Central memory CD8-positive, alpha-beta T cell (primary cell): ENCODE measurements at regions not wholly inside any gene's neighbourhood (a gene's known extent, or its start where the extent isn't known, plus 50 kb on each side); places are given as distances from the start of the nearest gene placed in this dataset.

ENCODE experiments used
- ATAC-seq: fragments of 150-1000 bp; cut with Tn5 transposase; replicated peaks from 2 replicates; pipeline ENCODE4 v1.10.0; 2022; ENCODE audit warnings: mild to moderate bottlenecking, moderate FRiP score, moderate number of reproducible peaks; ENCODE audit not compliant: poor library complexity, severe bottlenecking; ENCODE audit errors: extremely low read depth
- DNase-seq, 2 donors: peaks; one replicate each; pipeline ENCODE4 v3.0.0; 2021; ENCODE audit warnings: low spot score in 2 of 2
- H3K27ac Mint-ChIP-seq: one replicate; pipeline ENCODE4 v1.8.0; 2022; ENCODE audit warnings: low read depth, mild to moderate bottlenecking, moderate library complexity, mixed read lengths
- H3K27me3 Mint-ChIP-seq: one replicate; pipeline ENCODE4 v1.8.0; 2022; ENCODE audit warnings: mixed read lengths
- H3K36me3 Mint-ChIP-seq: one replicate; pipeline ENCODE4 v1.8.0; 2022; ENCODE audit warnings: mild to moderate bottlenecking, moderate library complexity, mixed read lengths; ENCODE audit not compliant: insufficient read depth
- H3K4me1 Mint-ChIP-seq: one replicate; pipeline ENCODE4 v1.8.0; 2022; ENCODE audit warnings: mixed read lengths
- H3K4me3 Mint-ChIP-seq: one replicate; pipeline ENCODE4 v1.8.0; 2022; ENCODE audit warnings: mild to moderate bottlenecking, moderate library complexity, mixed read lengths
- H3K9me3 Mint-ChIP-seq: one replicate; pipeline ENCODE4 v1.8.0; 2022; ENCODE audit warnings: mixed read lengths

DNA sequence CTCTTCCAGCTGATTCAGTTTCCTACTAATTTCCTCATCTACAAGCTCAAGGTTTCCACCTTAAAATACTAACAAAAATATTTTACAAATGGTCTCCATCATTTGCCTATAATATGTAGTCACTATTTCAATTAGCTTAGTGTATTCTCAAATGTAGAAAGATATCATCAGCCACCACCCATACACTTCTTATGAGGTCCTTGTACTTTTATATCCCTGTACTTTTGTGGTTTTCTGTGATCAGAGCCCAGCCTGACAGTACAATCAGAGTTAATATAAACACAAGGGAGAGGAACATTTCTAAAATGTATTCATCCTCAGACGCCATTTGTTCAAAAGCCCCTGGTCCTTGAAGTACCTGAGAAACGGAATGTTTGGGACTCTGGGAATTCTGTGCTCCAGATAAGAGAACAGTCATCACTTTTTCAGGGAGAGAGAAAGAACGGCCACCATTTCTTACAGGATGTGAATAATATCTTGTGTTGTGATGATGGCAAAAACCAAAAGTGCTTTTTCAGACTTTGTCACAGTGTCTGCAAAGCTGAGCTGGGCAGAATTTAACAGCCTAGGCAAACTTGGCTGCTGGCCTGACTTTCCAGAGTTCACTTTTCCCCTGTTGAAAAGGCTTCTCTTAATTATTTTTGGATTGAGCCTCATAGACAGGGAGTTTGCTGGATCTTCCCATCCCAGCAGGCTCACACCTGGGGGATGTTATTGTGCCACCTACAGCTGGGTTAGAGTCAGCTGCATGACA, 361.7 kb upstream of the ACVR2A start:
- Mint-ChIP-seq H3K4me3 (no peak overlapping the region), H3K27me3 (no peaks in the 10 kb centered on the region), H3K27ac (no peak overlapping the region), H3K36me3 (no peaks in the 10 kb centered on the region), H3K9me3 (no peaks in the 10 kb centered on the region), H3K4me1 (no peaks in the 10 kb centered on the region)
- ATAC-seq, result no peak
- no peak for DNase-seq

DNA sequence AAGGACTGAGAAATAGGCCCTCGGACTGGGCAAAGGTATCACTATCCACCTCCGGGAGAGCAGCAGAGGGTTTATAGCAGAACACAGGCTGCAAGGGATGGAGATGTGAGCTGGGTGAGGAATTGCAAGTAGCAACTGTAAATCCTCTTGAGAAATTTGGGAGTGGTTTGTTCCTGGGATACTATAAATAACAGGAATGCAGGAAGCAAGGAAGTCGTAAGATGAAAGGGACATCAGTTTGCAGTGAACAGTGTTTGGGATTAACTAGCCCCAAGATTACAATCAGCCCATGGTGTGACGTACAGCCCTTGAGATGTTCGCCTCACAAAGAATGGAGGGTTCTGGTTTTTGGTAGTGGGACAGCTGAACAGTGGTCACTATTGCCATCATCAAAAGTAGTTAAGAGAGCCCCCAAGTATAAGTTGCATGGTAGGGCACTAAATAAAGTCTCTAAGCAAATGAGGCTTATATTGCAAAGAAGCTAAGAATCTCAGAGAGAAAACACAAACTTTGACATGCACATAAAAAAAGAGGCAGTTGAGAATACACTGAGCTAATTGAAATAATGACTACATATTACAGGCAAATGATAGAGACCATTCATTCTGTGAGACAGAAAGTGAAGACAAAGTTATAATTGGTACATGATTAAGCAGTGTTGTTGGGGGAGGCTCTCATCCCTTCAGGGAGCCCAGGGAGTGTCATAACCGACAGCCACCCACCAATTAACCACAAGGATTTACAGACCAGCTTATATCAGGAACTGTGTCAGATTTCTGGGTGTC, 362.5 kb upstream of the ACVR2A start:
- H3K4me3 Mint-ChIP-seq, result no peak overlapping the region
- H3K27me3 Mint-ChIP-seq, result no peaks in the 10 kb centered on the region
- H3K27ac Mint-ChIP-seq, result no peak overlapping the region
- DNase-seq (no peak), ATAC-seq (no peak)
- H3K4me1 Mint-ChIP-seq, result no peaks in the 10 kb centered on the region
- no peaks in the 10 kb centered on the region for H3K36me3 Mint-ChIP-seq
- H3K9me3 Mint-ChIP-seq, result no peaks in the 10 kb centered on the region

DNA sequence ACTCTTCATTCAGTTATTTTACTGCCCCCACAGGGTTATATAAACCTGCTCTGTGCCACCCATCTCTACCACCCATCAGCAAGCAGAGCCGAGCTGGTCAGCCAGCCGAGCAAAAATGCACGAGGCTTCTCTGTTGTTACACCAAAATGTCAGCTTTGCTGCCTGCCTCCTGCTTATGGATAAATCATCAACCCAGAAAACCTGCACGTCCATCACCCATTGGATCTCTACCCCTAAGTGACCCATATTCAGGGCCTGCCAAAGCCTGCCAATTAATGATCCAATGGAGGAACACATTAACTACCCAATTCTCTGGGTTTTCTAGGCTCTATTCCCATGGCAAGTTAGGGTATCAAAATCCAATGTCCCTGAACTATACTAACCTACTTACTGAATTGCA, 365.5 kb upstream of the ACVR2A start:
- peaks cover 6% of the 10 kb centered on the region for H3K9me3 Mint-ChIP-seq
- DNase-seq (no peak), ATAC-seq (no peak)
- no peak overlapping the region for H3K4me3 Mint-ChIP-seq
- no peaks in the 10 kb centered on the region for H3K4me1 Mint-ChIP-seq
- H3K27me3 Mint-ChIP-seq, result no peaks in the 10 kb centered on the region
- no peaks in the 10 kb centered on the region for H3K36me3 Mint-ChIP-seq
- H3K27ac Mint-ChIP-seq, result no peak overlapping the region

DNA sequence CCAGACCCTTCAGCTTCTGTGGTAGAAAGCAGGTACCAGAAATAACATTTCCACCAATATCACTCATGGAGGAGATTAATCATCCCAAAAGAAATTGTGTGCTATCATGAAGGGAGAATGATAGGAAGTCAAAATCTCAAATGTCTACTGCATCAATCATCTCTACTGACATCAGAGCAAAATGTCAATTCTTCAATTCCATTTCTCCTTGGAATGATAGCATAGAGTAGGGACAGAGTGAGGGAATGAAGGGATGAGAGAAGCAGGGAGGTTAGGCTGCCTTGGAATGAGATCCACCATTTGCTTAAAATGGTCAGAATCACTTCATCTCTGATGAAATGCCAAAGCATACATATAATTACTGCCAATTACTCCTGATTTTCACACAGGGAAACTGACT, 371.8 kb upstream of the ACVR2A start:
- Mint-ChIP-seq H3K27me3 (no peaks in the 10 kb centered on the region), H3K27ac (no peak overlapping the region), H3K4me1 (no peaks in the 10 kb centered on the region), H3K36me3 (no peaks in the 10 kb centered on the region), H3K4me3 (no peak overlapping the region), H3K9me3 (peaks cover 10% of the 10 kb centered on the region)
- ATAC-seq, result no peak
- no peak for DNase-seq

DNA sequence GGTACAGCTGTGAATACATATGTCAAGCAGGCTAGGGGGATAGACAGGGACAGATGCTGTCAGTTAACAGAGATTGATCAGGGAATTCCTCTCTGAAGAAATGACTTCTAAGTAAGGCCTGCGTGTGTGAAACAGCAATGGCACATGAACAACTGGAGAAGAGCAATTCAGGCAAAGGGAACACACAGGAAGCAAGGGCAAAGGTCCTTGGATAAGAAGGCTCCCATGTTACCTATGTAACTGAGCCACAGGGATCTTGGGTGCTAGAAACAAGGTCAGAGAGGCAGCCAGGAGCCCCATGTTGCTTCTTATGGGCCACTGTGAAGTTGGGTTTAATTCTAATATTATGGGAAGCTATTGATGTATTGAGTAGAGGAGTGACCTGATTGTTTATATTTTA, 373.7 kb upstream of the ACVR2A start:
- Mint-ChIP-seq H3K4me3 (no peak overlapping the region), H3K27me3 (no peaks in the 10 kb centered on the region), H3K36me3 (no peaks in the 10 kb centered on the region), H3K27ac (no peak overlapping the region), H3K9me3 (peaks cover 5% of the 10 kb centered on the region), H3K4me1 (no peaks in the 10 kb centered on the region)
- ATAC-seq (no peak), DNase-seq (no peak)

DNA sequence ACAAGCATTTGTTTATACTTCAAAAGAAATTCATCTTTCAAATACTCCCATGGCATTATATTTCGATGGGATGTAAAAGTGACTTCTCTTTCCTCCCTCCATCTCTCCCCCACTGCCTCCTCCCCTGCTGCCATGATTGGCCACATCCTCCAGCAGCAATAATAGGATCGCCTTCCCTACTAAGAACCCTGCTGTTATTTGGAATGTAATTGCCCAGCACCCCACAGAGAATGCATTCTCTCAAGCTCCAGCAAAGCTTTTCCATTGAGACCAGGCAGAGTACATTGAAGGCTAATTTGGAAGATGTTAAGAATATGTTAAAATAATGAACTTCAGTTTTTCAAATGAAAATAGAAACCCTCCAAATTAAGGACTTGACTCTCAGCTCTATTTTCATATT, 375.4 kb upstream of the ACVR2A start:
- H3K27ac Mint-ChIP-seq, result no peak overlapping the region
- H3K36me3 Mint-ChIP-seq, result no peaks in the 10 kb centered on the region
- no peaks in the 10 kb centered on the region for H3K27me3 Mint-ChIP-seq
- H3K9me3 Mint-ChIP-seq, result peaks cover 5% of the 10 kb centered on the region
- H3K4me1 Mint-ChIP-seq, result no peaks in the 10 kb centered on the region
- DNase-seq, result no peak
- H3K4me3 Mint-ChIP-seq, result no peak overlapping the region
- ATAC-seq, result no peak

DNA sequence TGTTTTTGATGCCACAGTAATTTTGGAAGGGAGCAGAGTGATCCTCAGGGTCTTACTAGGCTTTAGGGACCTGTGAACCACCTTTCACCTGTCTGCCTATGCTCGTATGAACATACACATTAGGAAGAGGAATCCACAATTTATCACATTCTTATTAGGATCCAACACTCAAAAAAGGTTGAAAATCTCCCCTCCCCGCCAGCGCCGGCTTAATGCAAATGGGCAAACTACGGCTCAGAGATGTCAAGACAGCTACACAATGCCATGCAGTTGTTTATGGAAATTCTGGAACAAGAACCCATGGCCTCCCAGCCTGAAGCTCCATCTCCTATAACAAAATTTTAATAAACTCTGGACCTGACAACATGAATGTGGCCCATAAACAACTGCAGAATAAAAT, 375.9 kb upstream of the ACVR2A start:
- no peak overlapping the region for H3K4me3 Mint-ChIP-seq

DNA sequence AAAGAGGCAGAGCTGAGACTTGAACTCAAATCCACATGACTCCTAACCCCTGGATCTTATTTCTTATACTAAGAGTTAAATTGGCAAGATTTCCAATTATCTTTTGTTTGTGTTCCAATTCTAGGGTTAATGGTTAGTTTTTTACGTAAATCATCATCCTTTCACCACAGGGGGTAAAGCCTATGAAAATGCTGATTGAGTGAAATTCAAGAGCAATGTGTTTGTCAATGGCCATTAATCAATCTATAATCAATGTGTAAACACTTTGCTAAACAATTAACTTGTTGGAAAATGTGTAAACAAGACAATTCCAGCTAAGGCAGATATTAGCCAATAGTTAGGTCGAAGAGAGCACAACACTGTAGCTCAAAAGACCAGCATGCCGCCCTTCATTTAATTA, 376.5 kb upstream of the ACVR2A start:
- no peaks in the 10 kb centered on the region for H3K36me3 Mint-ChIP-seq
- H3K9me3 Mint-ChIP-seq, result peaks cover 5% of the 10 kb centered on the region
- H3K4me3 Mint-ChIP-seq, result no peak overlapping the region
- no peak overlapping the region for H3K27ac Mint-ChIP-seq
- no peaks in the 10 kb centered on the region for H3K27me3 Mint-ChIP-seq
- no peak for DNase-seq
- no peak for ATAC-seq
- no peaks in the 10 kb centered on the region for H3K4me1 Mint-ChIP-seq

More for the DNA sequence above, 375.9 kb upstream of the ACVR2A start:
- Mint-ChIP-seq H3K9me3 (peaks cover 5% of the 10 kb centered on the region), H3K27me3 (no peaks in the 10 kb centered on the region), H3K4me1 (no peaks in the 10 kb centered on the region), H3K36me3 (no peaks in the 10 kb centered on the region), H3K27ac (no peak overlapping the region)
- DNase-seq (no peak), ATAC-seq (no peak)

DNA sequence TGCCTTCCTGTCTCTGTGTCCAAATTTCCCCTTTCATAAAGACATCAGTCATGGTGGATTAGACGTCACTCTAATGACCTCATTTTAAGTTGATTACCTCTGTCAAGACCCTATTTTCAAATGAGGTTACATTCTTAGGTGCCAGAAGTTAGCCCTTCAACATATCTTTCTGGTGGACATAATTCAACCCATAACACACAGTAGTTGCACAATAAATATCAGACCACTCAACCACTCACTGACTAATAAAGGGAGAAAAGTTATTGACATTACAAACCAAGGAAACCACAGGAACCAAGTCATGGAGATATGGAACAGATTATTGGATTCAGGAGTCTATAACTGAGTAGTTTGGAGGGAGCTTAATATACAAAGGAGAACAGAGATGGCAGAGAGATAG, 377.4 kb upstream of the ACVR2A start:
- Mint-ChIP-seq H3K4me1 (no peaks in the 10 kb centered on the region), H3K36me3 (no peaks in the 10 kb centered on the region), H3K9me3 (peaks cover 5% of the 10 kb centered on the region), H3K27ac (no peak overlapping the region), H3K4me3 (no peak overlapping the region), H3K27me3 (no peaks in the 10 kb centered on the region)
- no peak for DNase-seq
- ATAC-seq, result no peak

DNA sequence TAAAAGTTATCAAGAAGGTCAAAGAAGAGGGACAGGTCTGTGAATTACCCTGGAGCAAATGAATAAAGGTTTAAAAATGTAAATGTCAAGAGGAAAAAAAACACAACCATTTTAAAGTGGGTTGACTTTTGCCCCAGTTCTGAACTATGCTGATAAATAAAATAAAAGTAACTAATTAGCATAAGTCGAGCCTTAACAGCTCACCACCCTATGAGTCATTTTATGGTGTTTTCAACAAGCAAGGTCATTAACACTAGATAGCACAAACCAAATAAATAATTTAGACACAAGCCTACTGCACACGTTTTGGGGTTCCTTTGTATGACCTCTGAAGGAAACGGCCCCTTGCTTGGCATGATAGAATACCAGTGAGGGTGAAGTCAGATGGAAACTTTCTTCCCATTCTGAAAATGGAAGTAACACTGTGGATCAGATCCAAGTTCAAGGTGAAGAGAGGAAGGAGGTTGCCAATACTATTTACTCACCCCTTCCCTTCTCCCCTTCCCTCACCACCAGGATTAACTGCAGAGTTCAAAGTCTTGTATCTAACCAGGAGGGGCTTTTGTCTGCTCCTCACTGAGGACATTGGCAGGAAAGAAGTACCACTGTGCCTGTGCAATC, 380.0 kb upstream of the ACVR2A start:
- Mint-ChIP-seq H3K4me3 (no peak overlapping the region), H3K36me3 (no peaks in the 10 kb centered on the region), H3K27ac (no peak overlapping the region), H3K27me3 (no peaks in the 10 kb centered on the region), H3K9me3 (no peaks in the 10 kb centered on the region), H3K4me1 (no peaks in the 10 kb centered on the region)
- DNase-seq, result no peak
- ATAC-seq, result no peak

DNA sequence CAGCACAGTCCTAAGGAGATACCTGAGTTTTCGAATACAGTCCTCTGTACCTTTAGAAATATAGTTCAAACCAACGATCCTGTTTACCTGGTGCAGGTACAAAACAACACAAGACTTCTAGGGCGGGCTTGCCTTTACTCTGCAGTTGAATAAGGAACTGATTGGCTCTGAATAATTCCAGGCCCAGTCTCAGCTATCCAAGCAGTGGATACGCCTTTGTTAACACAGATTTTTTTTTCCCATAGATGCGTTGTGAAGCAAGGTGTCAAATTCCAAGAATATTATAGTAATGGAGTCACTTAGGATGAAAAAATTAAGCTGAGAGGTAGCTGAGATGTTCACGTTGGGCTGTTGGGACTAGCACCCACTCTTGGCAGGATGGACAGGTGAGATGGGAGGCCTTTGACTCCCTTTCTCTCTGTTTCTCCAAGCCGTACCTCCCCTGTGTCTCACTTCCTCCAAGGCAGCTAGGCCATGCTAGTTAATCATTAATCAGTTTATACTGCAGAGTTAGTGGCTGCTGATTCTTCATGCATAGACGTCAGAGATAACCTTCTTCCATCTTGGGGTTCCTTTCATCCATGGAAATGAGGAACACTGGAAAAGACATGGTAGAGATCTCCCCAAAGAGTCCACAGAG, 380.8 kb upstream of the ACVR2A start:
- H3K27me3 Mint-ChIP-seq, result no peaks in the 10 kb centered on the region
- DNase-seq (no peak), ATAC-seq (no peak)
- H3K9me3 Mint-ChIP-seq, result no peaks in the 10 kb centered on the region
- no peaks in the 10 kb centered on the region for H3K4me1 Mint-ChIP-seq
- H3K4me3 Mint-ChIP-seq, result no peak overlapping the region
- H3K36me3 Mint-ChIP-seq, result no peaks in the 10 kb centered on the region
- H3K27ac Mint-ChIP-seq, result no peak overlapping the region

DNA sequence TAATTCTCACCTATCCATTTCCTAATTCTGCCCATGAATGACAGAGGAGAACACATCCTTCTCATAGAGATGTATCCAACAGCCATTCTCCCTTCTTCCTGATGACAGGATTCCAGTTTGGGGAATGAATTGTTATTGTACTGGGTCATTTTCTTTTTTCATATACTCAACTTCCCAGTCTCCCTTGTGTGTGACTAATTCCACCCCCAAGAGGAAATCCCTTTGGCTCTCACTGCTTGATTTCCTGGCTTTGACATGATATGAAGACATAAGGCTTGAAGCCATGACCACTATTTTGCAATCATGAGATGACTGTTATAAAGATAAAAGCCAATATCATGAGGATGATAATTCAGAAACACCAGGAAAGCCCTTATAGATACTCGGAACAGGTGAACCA, 384.7 kb upstream of the ACVR2A start:
- H3K4me1 Mint-ChIP-seq, result no peaks in the 10 kb centered on the region
- no peak for ATAC-seq
- no peaks in the 10 kb centered on the region for H3K9me3 Mint-ChIP-seq
- DNase-seq, result no peak
- H3K27ac Mint-ChIP-seq, result no peak overlapping the region
- H3K36me3 Mint-ChIP-seq, result no peaks in the 10 kb centered on the region
- no peaks in the 10 kb centered on the region for H3K27me3 Mint-ChIP-seq
- H3K4me3 Mint-ChIP-seq, result no peak overlapping the region
